Thyroid gland (tissue), 4 donors: ENCODE measurements at regions not wholly inside any gene's neighbourhood (a gene's known extent, or its start where the extent isn't known, plus 50 kb on each side); places are given as distances from the start of the nearest gene placed in this dataset.

Experiments used
- CTCF ChIP-seq, 6 experiments: fragments of 200-600 bp in 3 of 6; fragments of 450-650 bp in 3 of 6; sonication (generic) in 3 of 6; IDR thresholded peaks; one replicate each; pipeline ENCODE4 v1.5.1; 2016 to 2019; ENCODE audit warnings: antibody characterized with exemption in 6 of 6, mild to moderate bottlenecking in 2 of 6, inconsistent platforms in 1 of 6, moderate library complexity in 1 of 6
- POLR2A ChIP-seq, 2 donors: fragments of 450-650 bp; IDR thresholded peaks; one replicate each; pipeline ENCODE4 v1.6.1; 2017; ENCODE audit warnings: antibody characterized with exemption in 2 of 2, mild to moderate bottlenecking in 2 of 2, moderate library complexity in 1 of 2

- TF ChIP-seq CTCF (IDR thresholded peaks at IDR 0.05) (no peak), POLR2A (IDR thresholded peaks at IDR 0.05) (no peak)
These were observed 634.6 kb downstream of the LRRC70 start for GRCh38 chr5:63213256-63213655.
